ENCODE measurements at regions not wholly inside any gene's neighbourhood (a gene's known extent, or its start where the extent isn't known, plus 50 kb on each side); places are given as distances from the start of the nearest gene placed in this dataset.
A peak's percentile ranks its signal among the peaks of the same experiment; 100 is the strongest.

GRCh38 chr13:50587645-50588373 lies 255.7 kb downstream of the DLEU7 start:
- Histone ChIP-seq H3K9ac (no peak overlapping the region), H3K9me3 (0 out of 2 replicates have a peak, but pooled peaks cover 6% of the 10 kb centered on the region), H3K27ac (peak overlapping the region; percentile 40; the same call in 1 of the 2 replicates), H3K4me1 (peaks cover 84% of the 10 kb centered on the region), H4K20me1 (no peaks in the 10 kb centered on the region), H3K27me3 (no peaks in the 10 kb centered on the region), H3K4me2 (peak overlapping the region; percentile 53), H3K4me3 (no peak overlapping the region), H3K36me3 (no peaks in the 10 kb centered on the region)
- no peak for TF ChIP-seq Cebpa-rat (IDR thresholded peaks at IDR 0.05)

GRCh38 chr13:50588491-50589130 lies 254.9 kb downstream of the DLEU7 start:
- Histone ChIP-seq H4K20me1 (no peaks in the 10 kb centered on the region), H3K36me3 (no peaks in the 10 kb centered on the region), H3K9ac (no peak overlapping the region), H3K9me3 (0 out of 2 replicates have a peak, but pooled peaks cover 6% of the 10 kb centered on the region), H3K4me2 (peak overlapping the region; percentile 53), H3K27me3 (no peaks in the 10 kb centered on the region), H3K27ac (peak overlapping the region; percentile 40; the same call in 1 of the 2 replicates), H3K4me1 (peaks cover 92% of the 10 kb centered on the region), H3K4me3 (no peak overlapping the region)
- TF ChIP-seq Cebpa-rat (IDR thresholded peaks at IDR 0.05), result no peak

DNA sequence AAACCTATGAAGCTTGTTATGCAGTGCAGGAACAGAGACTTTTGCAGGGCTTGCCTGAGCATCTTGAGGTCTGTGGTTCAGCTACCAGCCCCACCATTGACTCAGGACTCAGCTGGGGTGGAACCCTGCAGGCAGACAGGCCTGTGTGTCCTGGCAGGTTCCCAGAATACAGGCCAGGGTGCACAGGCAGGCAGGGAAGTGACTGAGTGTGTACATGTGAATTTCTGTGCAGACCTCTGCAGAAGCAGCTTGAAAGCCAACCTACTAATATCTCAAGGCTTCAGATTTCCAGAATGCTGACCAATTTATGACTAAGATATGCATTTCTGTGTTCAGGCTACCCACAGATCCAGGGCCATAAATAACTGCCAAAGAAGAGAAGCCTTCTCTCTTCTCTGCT lies 254.4 kb downstream of the DLEU7 start:
- Histone ChIP-seq H3K4me3 (no peak overlapping the region), H3K4me1 (peaks cover 97% of the 10 kb centered on the region), H3K27me3 (no peaks in the 10 kb centered on the region), H3K36me3 (no peaks in the 10 kb centered on the region), H4K20me1 (no peaks in the 10 kb centered on the region), H3K4me2 (peak overlapping the region; percentile 53), H3K9ac (no peak overlapping the region), H3K9me3 (0 out of 2 replicates have a peak, but pooled peaks cover 2% of the 10 kb centered on the region), H3K27ac (no peak overlapping the region)
- no peak for TF ChIP-seq Cebpa-rat (IDR thresholded peaks at IDR 0.05)

DNA sequence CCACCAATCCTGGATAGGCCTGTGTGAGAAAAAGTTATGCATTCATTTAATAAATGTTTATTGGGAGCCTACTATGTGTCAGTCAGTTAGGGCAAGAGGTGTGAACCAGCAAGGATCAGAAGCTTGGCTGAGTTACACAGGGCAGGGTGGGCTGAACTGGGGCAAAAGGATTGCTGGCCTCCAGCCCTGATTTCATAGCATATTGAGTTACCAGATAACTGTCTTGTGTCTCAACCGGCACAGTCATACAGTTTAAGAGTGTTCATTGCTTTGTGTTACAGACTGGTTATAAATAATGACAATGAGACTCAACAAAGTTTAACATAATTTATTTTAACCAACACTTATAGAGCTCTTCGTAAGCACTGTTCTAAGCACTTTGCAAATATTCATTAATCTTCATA lies 253.8 kb downstream of the DLEU7 start:
- Histone ChIP-seq H3K4me1 (peaks cover 98% of the 10 kb centered on the region), H3K9me3 (no peaks in the 10 kb centered on the region), H3K4me3 (no peak overlapping the region), H3K9ac (no peak overlapping the region), H3K4me2 (no peak overlapping the region), H3K27me3 (no peaks in the 10 kb centered on the region), H3K27ac (no peak overlapping the region), H4K20me1 (no peaks in the 10 kb centered on the region), H3K36me3 (no peaks in the 10 kb centered on the region)
- no peak for TF ChIP-seq Cebpa-rat (IDR thresholded peaks at IDR 0.05)

DNA sequence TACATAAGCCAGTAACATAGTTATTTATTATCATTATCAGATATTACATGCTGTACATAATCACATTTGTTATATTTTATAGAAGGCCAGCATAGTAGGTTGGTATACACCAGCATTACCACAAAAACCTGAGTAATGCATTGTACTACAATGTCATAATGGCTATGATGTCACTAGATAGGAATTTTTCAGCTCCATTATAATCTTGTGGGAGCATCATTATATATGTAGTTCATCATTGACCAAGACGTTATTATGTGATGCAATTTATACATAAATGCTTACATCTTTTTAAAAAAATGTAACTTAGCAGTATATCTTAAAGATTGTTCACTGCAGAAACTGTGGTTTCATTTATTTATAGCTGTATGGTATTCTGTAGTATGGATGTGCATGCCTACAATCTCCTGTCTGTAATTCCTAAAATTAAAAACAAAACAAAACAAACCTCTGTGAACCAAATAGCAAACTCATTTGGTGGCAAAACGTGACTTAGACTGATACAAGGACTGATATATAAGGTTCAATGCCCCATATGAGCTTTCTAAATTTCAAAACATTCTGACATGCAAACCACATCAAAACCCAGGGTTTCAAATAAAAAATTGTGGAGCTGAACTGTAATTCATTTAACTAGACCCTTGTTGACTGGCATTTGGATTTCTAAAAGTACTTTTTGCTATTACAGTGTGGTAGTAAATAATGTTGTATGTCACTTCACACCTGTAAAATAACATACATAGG lies 250.9 kb downstream of the DLEU7 start:
- Histone ChIP-seq H4K20me1 (no peaks in the 10 kb centered on the region), H3K9ac (no peak overlapping the region), H3K36me3 (no peaks in the 10 kb centered on the region), H3K27me3 (no peaks in the 10 kb centered on the region), H3K4me1 (peaks cover 98% of the 10 kb centered on the region), H3K4me2 (peak overlapping the region; percentile 78), H3K9me3 (no peaks in the 10 kb centered on the region), H3K27ac (peak overlapping the region; percentile 67; the same call in 1 of the 2 replicates), H3K4me3 (no peak overlapping the region)
- TF ChIP-seq Cebpa-rat (IDR thresholded peaks at IDR 0.05), result no peak

- peaks cover 98% of the 10 kb centered on the region for H3K4me1 ChIP-seq
- H4K20me1 ChIP-seq, result no peaks in the 10 kb centered on the region
- no peak for TF ChIP-seq Cebpa-rat (IDR thresholded peaks at IDR 0.05)
- peak overlapping the region; percentile 42; the same call in 1 of the 2 replicates for H3K9ac ChIP-seq
- no peaks in the 10 kb centered on the region for H3K27me3 ChIP-seq
- no peaks in the 10 kb centered on the region for H3K9me3 ChIP-seq
- 0 out of 2 replicates have a peak overlapping the region, but pooled peaks have one; percentile 34 for H3K4me3 ChIP-seq
- H3K36me3 ChIP-seq, result no peaks in the 10 kb centered on the region
- peak overlapping the region; percentile 78 for H3K4me2 ChIP-seq
- peak overlapping the region; percentile 67 for H3K27ac ChIP-seq
Measured at GRCh38 chr13:50593207-50593606, 250.3 kb downstream of the DLEU7 start.

DNA sequence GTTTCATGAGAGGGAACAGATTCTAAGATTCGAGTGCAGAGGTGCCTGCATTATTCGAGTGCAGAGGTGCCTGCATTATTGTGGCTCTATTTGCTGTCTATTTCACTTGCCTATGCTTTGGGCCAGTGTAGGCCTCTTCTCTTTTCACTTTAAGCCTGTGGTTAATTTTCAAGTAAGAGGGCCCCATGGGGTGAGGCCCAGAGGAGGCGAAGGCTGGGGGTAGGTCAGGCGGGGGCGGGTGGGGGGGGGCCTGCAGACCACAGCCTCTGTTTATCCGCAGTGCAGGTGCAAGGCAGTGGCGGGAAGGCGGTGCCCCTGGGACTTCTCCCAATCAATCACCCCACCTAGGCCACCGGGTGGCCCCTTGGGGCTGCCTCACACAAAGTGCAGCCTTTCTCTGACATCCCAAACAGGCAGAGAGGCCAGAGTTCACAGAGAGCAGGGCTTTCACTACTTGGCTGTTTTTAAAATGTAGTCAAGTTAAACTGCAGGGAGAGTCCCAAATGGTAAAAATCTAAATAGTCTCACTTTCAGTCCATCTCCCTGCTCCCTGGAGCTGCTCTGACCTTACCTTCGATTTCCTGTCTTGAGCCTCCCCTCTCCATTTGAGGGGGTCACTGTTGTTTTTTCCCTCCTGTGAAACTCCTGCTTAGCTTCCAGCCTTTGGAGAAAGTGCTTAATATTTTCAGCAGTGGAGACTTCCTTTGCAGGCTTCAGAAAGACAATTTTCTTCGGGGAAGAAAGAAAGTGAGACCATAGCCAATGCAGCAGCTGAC lies 249.0 kb downstream of the DLEU7 start:
- Histone ChIP-seq H3K36me3 (no peaks in the 10 kb centered on the region), H3K4me3 (peak overlapping the region; percentile 34; the same call in 1 of the 2 replicates), H3K4me2 (peak overlapping the region; percentile 78), H4K20me1 (no peaks in the 10 kb centered on the region), H3K9ac (peak overlapping the region; percentile 67), H3K4me1 (peaks cover 98% of the 10 kb centered on the region), H3K27ac (peak overlapping the region; percentile 83), H3K27me3 (no peaks in the 10 kb centered on the region), H3K9me3 (no peaks in the 10 kb centered on the region)
- no peak for TF ChIP-seq Cebpa-rat (IDR thresholded peaks at IDR 0.05)

GRCh38 chr13:50595196-50595595 lies 248.3 kb downstream of the DLEU7 start:
- Histone ChIP-seq H3K4me3 (no peak overlapping the region), H3K36me3 (no peaks in the 10 kb centered on the region), H3K4me2 (peak overlapping the region; percentile 78), H3K27me3 (no peaks in the 10 kb centered on the region), H3K9me3 (no peaks in the 10 kb centered on the region), H3K9ac (peak overlapping the region; percentile 67), H4K20me1 (no peaks in the 10 kb centered on the region), H3K4me1 (peaks cover 98% of the 10 kb centered on the region), H3K27ac (peak overlapping the region; percentile 83)
- TF ChIP-seq Cebpa-rat (IDR thresholded peaks at IDR 0.05), result no peak

GRCh38 chr13:50596156-50596555 lies 247.3 kb downstream of the DLEU7 start:
- no peaks in the 10 kb centered on the region for H3K36me3 ChIP-seq
- no peaks in the 10 kb centered on the region for H3K9me3 ChIP-seq
- H3K4me3 ChIP-seq, result no peak overlapping the region
- H3K9ac ChIP-seq, result peak overlapping the region; percentile 67; the same call in 1 of the 2 replicates
- no peak for TF ChIP-seq Cebpa-rat (IDR thresholded peaks at IDR 0.05)
- peaks cover 93% of the 10 kb centered on the region for H3K4me1 ChIP-seq
- no peaks in the 10 kb centered on the region for H3K27me3 ChIP-seq
- peak overlapping the region; percentile 78 for H3K4me2 ChIP-seq
- peak overlapping the region; percentile 83 for H3K27ac ChIP-seq
- no peaks in the 10 kb centered on the region for H4K20me1 ChIP-seq

Measured in BLaER1 (cell line).